OCI-LY1 (cell line): ENCODE measurements at regions not wholly inside any gene's neighbourhood (a gene's known extent, or its start where the extent isn't known, plus 50 kb on each side); places are given as distances from the start of the nearest gene placed in this dataset.

Experiments used
- CTCF ChIP-seq: fragments of 200-600 bp; sonication (generic), shearing (Covaris generic); IDR thresholded peaks from 2 replicates; pipeline ENCODE4 v1.5.1; 2017; ENCODE audit warnings: mild to moderate bottlenecking, antibody characterized with exemption, low read length, moderate library complexity, mixed read lengths
- EZH2 ChIP-seq: fragments of 200-600 bp; sonication (generic), shearing (Covaris generic); IDR thresholded peaks from 2 replicates; pipeline ENCODE4 v1.8.0; 2017; ENCODE audit warnings: borderline replicate concordance, mixed run types, mild to moderate bottlenecking, antibody characterized with exemption, low read length, moderate library complexity, mixed read lengths

GRCh38 chr21:35779690-35780570 lies 280.4 kb downstream of the SETD4 start:
- TF ChIP-seq CTCF (no peak), EZH2 (no peak)
